GM23338 (cell line): ENCODE measurements at regions not wholly inside any gene's neighbourhood (a gene's known extent, or its start where the extent isn't known, plus 50 kb on each side); places are given as distances from the start of the nearest gene placed in this dataset.

ENCODE experiments used
- CTCF ChIP-seq, 2 experiments: fragments of 200-600 bp in 1 of 2; sonication (generic) in 1 of 2; conservative IDR thresholded peaks; 2 replicates each; pipeline versions ENCODE4 v1.5.1 to v1.6.1; 2016 to 2017; ENCODE audit warnings: antibody characterized with exemption in 2 of 2, low read depth in 2 of 2, mild to moderate bottlenecking in 2 of 2, moderate library complexity in 1 of 2
- EZH2 ChIP-seq: fragments of 200-600 bp; sonication (generic); IDR thresholded peaks from one replicate; pipeline ENCODE4 v1.8.0; 2017; ENCODE audit warnings: antibody characterized with exemption, mild to moderate bottlenecking, low read depth; ENCODE audit not compliant: unreplicated experiment
- EZH2phosphoT487 ChIP-seq: fragments of 200-600 bp; sonication (generic); IDR thresholded peaks from one replicate; pipeline ENCODE4 v1.8.1; 2018; ENCODE audit warnings: antibody characterized with exemption; ENCODE audit not compliant: unreplicated experiment
- POLR2AphosphoS5 ChIP-seq: IDR thresholded peaks from 2 replicates; pipeline ENCODE4 v1.6.1; 2016; ENCODE audit warnings: antibody characterized with exemption, low read depth
- REST ChIP-seq: IDR thresholded peaks from one replicate; pipeline ENCODE4 v1.6.1; 2018; ENCODE audit warnings: antibody characterized with exemption; ENCODE audit not compliant: unreplicated experiment
- STAT1 ChIP-seq: IDR thresholded peaks from one replicate; pipeline ENCODE4 v1.6.1; 2016; ENCODE audit warnings: antibody characterized with exemption; ENCODE audit not compliant: unreplicated experiment
- ZNF331 ChIP-seq: fragments of 250-450 bp; sonication (Bioruptor Pico); IDR thresholded peaks from 2 replicates; pipeline ENCODE4 v1.5.0; 2020; ENCODE audit warnings: low read depth, mild to moderate bottlenecking, moderate library complexity
- ZNF462 ChIP-seq: fragments of 250-450 bp; sonication (Bioruptor Pico); IDR thresholded peaks from 2 replicates; pipeline ENCODE4 v1.5.0; 2020; ENCODE audit warnings: mild to moderate bottlenecking, moderate library complexity

- TF ChIP-seq POLR2AphosphoS5 (no peak), CTCF (conservative IDR thresholded peaks at IDR 0.05; ENCODE audit: low read depth in 2 of 2) (no peak), EZH2 (no peak), REST (no peak), EZH2phosphoT487 (no peak), ZNF462 (CRISPR knock-in tag) (no peak), STAT1 (no peak), ZNF331 (no peak)
Measured at GRCh38 chr6:166765234-166765541, 138.1 kb upstream of the RPS6KA2 start.
